ENCODE measurements at regions not wholly inside any gene's neighbourhood (a gene's known extent, or its start where the extent isn't known, plus 50 kb on each side); places are given as distances from the start of the nearest gene placed in this dataset.
A peak's percentile ranks its signal among the peaks of the same experiment; 100 is the strongest.
"Not testable (repeated sequence)": the region's sequence is repeated elsewhere in the genome, so short reads cannot be mapped to it uniquely, and the experiment has no call there.

DNA sequence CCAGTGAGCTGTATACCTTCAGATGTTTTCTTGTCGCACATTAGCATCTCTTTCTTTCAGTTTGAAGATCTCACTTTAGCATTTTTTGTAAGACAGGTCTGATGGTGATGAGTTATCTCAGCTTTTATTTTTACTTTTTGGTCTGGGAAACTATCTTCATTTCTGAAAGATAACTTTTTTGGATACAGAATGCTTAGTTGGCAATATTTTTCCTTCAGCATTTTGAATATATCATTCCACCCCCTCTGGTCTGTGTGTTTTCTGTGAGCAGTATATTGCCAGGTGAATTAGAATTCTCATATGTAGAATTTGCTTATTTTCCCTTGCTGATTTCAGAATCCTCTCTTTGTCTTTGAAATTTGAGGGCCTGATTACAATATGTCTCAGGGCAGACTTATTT, 743.3 kb downstream of the PLOD2 start:
- DNase-seq (ENCODE audit: low read depth) = no peak

DNA sequence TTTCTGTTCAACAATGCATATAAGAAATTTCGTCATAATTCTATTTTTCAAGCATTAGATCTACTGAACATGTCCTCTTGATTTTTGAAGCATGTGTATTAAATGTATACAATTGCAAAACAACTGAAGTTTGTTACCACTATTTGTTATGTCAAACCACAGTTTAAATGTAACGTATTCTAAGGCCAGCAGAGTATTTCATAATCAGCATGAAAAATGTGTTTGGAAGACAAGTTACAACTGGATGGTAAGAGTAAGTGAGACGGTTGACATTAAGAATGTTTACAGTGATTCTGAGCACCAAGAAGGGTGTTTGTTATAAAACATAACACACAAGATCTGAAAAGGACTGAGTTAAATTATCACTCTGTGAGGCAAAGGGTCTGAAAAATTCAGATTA, 738.4 kb downstream of the PLOD2 start:
- no peak for DNase-seq (ENCODE audit: low read depth)

DNA sequence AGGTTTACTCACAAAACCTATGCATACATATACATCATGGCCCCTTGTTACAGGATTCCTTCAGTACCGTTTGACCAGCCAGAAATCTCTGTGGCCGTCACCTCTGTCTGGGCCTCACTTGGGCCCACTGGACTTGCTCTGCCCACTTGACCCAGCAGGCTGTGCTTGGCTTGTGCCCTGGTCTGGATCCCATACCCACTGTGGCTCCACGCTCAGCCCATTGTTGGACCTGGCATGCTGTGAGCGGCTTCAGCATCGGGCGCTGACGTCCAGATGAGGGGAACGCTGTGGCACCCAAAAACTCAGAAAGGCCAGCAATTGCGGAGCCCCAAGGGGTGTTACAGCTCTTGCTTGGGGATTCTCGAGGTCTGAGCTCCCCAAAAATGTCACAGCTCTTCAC, 733.6 kb downstream of the PLOD2 start:
- DNase-seq (ENCODE audit: low read depth) = no peak

DNA sequence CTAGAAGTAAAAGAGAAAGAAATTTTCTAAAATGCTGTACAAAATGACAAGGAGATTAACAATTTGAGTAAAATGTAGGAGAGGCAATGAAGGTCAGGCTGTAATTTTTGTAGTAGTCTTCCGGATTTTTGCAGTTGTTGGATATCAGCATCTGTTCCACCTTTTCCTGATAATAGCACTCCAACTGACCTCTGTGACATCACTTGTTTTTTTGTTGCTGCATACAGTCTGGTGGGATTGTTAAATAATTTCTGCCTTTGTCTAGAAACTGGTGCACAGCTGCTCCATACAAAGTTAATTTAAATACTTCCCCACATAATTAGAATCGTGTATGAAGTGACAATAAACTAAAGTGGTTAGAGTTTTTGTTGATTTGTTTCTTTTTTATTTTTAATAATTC, 731.4 kb downstream of the PLOD2 start:
- no peak for DNase-seq (ENCODE audit: low read depth)

DNA sequence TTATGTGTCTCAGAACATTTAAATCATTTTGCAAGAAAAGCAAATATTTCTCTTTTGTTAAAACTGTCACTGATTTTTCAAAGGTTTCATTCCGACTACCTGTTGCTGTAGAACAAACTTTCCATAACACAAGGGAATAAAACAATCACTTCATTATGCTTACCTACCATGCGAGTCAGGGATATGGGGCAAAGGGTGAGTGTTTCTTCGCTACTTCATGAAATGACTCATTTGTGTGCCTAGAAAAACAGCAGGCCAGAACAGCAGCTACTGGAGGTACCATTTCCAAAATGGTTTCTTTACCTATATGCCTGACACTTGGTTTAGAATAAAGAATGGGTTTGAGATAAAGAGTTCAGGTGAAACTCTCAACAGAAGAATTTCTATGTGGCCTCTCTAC, 712.5 kb downstream of the PLOD2 start:
- DNase-seq (ENCODE audit: low read depth) = peak; percentile 7

DNA sequence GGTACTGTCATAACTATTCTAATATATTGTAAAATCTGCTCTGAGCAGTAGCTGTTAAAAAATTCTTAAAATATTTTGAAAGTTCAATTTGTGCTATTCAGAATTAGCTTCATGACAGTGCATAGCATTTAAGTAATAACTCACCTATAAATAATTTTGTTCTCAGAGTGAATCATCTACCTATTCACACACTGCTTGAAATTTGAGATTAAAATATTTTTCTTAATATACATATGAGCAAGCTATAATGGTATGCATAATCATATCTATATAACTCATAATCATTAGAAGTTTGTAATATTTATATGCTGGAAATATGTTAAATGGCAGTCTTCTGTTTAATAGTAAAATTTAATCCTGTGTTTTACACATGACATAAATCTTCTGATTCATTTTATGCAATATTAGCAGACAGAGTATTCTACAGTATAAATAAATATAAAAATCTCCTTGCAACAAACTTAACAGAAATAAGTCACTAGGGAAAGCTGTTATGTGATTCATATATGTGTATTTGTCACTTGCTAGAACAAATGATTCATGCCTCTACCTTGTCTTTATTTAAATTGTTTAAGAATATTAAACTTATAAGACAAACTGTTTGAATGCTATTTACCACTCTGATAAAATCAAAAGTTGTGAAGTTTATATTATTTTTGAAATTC, 710.8 kb downstream of the PLOD2 start:
- DNase-seq (ENCODE audit: low read depth) = no peak

DNA sequence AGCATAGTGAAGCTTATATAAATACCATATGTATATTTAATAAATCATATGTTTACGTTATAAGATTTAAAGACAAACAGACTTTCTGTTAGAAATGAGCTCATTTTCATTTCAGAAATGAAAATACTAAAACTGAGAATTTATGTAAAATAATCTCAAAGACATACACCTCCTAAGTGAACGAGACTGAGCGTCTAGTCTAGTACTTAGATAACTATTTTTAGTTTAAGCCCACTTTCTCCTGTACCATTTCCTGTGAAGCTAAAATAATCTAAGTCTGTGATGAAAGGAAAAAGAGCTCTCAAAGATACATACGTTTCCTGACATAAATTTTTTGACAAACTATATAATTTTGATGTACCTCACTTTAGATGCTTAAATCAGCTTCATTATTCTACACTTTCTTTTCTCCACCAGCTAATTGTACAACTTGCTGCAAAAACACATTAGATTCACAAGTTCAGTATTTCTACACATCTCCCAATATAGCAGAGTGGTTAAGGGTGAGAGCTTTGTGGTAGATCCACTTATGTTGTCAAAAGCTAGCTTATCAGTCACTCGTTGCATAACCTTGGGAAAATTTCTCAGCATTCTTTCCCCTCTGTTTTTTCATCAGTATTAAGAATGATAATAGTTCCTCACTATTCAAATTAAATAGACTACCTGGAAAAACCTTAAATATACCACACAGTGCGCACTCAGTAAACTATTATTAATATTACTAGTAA, 703.0 kb downstream of the PLOD2 start:
- DNase-seq (ENCODE audit: low read depth) = no peak

DNA sequence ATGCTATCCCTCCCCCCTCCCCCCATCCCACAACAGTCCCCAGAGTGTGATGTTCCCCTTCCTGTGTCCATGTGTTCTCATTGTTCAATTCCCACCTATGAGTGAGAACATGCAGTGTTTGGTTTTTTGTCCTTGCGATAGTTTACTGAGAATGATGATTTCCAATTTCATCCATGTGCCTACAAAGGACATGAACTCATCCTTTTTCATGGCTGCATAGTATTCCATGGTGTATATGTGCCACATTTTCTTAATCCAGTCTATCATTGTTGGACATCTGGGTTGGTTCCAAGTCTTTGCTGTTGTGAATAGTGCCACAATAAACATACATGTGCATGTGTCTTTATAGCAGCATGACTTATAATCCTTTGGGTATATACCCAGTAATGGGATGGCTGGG, 701.3 kb downstream of the PLOD2 start:
- not testable (repeated sequence) for DNase-seq (ENCODE audit: low read depth)

DNA sequence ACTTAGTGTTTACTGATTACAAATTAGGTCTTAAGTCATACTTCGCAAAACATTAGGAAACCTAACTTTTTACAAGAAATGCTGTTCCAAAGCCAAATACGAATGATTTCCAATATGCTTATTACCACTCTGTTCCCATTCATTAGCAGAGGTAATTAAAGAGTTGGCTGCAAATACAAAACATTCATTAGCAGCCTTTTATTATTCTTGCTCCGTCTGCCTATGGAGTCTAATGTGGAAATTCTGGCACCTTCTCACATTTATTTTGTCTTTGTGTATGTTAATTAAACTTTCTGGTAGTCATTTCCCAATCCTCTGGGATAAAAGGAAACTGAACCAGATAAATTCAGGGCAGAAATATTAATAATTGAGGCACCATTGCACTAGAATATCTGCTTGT, 689.0 kb downstream of the PLOD2 start:
- no peak for DNase-seq (ENCODE audit: low read depth)

DNA sequence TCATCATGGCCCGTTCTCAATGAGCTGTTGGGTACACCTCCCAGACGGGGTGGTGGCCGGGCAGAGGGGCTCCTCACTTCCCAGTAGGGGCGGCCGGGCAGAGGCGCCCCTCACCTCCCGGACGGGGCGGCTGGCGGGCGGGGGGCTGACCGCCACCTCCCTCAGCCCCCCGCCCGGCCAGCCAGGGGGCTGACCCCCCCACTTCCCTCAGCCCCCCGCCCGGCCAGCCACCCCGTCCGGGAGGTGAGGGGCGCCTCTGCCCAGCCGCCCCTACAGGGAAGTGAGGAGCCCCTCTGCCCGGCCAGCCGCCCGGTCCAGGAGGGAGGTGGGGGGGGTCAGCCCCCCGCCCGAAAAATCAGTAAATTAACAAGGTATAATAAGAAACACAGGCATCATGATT, 678.2 kb downstream of the PLOD2 start:
- not testable (repeated sequence) for DNase-seq (ENCODE audit: low read depth)

DNA sequence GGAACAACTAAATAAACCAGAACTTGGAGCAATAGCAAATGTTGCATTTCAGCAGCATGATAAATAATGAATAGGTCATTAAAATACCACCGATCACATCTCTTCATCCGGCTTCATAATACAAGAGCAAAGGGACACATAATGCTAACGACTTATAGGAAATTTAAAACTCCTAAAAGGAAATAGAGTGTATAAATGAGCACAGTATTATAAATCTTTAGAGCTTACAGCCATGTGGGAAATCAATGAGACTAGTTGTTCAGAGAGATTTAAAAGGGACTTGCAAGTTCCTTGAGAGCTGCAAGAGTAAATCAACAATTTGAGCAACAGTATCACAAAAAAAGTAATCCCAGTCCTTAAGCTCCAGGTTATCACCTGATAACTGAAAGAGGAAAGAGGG, 677.0 kb downstream of the PLOD2 start:
- no peak for DNase-seq (ENCODE audit: low read depth)

DNA sequence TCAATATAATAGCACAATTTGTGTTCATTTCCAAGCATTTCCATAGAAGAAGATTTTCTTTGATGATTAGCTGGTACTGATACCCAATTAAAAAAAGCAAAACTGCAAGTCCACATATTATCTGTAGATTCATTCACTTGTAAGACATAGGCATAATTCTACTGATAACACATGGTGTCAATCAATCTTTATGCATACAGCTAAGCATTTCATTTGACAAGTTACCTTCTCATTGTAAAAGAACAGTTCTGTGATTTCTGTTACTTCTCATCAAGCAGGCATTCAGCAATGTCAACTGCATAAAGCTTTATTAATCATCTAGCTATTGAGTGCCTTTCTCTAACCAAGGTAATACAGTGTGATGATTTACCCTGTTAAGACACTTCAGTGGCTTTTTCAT, 672.0 kb downstream of the PLOD2 start:
- DNase-seq (ENCODE audit: low read depth) = peak; percentile 1

DNA sequence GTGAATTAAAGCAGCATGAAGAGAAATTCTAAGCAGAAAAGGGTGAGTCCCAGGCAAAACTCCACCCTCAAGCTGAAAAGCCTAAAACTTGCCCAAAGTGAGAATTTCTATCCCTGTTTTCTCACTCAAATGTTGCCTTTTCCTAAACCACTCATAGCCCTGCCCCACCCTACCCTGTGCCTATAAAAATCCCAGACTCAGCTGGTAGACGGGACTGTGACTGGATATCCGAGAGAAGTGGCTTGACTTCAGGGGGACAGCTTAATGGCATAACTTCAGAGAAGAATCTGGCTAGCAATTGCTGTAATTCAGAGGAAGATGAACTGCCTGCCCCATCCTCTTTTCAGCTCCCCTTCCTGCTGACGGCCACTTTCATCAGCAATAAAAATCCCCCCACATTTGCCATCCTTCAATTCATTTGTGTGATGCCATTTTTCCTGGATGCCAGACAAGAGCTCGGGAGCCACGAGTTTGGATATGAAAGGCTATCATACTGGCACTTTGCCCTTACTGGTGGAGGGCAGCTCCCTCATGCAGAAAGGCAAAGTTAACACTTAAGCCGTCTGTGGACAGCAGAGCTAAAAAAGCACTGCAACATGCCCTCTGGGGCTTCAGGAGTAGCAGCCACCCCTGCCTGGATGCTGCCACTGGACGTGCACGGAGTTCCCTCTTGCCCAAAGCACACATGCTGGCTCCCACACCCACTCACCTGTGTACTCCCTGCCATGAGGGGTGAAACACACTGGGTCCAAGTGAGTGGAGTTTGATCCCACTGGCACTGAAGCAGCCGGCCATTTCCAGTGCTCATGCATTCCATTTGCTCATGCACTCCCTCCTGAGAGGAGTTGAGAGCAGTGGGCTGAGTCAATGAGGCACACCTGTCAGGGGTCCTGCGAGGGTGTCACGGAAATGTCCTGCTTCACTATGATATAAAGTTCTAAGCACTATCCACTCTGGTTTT, 670.6 kb downstream of the PLOD2 start:
- DNase-seq (ENCODE audit: low read depth) = peak; percentile 45

DNA sequence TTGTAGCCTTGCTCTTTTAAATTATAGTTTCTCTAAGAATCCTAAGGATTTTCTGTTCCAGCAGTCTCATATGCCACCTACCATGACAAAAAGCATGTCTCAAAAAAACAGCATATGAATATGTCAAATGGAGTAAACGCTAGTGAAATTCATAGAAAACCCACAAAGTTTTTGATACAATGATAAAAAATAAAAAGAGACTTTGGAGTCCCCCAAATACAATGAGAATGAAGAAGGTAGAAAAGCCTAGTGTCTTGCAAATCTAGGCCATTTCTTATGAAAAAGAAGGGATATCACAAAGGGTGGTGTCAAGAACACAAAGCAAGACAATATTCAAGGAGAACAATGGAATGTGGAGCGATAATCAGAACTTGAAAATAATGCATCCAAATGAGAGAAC, 668.5 kb downstream of the PLOD2 start:
- no peak for DNase-seq (ENCODE audit: low read depth)

DNA sequence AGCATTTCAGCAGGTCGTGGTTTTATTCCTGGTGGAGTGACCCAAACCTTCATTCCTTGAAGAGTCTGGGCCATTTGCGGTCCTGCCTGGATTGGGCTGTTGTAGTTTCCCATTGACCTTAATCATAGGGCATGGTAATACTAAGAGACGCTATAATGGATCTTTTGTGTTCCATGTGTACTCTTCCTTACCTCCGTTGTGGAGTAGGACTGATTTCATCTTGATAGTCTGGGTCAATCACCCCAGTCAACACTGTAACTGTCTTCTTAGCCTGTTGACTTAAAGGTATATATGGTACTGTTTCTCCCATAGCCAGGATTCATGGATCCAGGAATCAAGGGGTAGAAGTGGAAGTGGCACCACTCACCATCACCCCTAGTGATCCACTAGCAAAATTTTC, 643.6 kb downstream of the PLOD2 start:
- not testable (repeated sequence) for DNase-seq (ENCODE audit: low read depth)

DNA sequence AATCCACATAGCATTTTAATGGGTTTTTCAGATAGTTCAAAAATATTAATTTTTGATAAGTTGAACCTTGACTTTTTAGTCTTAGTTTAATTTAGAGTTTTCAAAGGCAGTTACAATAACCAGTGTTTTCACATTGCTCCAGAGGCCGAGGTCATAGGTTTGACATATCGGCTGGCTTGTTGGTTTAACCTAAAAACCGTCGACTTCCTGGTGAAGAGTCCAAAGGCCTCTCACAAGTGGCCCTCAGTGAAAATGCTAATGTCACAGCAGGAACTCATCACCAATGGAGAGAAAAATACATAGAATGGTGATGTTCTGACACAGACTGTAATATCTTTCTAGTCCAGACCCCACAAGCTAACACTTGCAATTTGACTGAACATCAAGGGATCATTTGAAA, 642.3 kb downstream of the PLOD2 start:
- no peak for DNase-seq (ENCODE audit: low read depth)

DNA sequence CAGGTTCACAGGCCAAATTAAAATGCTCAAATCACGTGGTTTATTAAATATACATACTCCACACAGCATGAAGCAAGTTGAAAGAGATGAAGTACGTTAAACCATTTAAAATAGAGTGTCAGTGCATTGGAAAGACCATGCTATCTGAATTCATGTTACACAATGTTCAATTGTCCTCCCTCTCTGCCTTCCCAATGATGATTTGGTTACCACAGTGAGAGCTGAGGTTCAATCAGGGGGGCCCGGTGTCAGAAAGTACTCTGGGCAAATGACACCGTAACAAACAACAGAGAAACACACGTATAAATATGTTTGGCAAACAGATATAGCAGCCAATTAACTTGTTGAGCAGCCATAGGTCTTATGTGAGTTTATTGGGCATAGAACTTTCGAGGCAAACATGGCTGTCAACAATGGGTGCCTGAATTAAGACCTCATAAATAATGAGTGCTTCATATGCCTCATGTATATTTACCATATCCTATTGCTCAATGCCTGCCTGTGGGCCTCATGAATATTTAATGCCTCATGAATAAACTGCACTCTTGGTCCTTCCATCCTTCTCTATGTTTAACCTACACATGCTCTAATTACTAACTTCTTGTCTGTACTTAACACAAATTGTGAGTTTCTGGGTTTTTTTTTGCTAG, 641.5 kb downstream of the PLOD2 start:
- DNase-seq (ENCODE audit: low read depth) = no peak

DNA sequence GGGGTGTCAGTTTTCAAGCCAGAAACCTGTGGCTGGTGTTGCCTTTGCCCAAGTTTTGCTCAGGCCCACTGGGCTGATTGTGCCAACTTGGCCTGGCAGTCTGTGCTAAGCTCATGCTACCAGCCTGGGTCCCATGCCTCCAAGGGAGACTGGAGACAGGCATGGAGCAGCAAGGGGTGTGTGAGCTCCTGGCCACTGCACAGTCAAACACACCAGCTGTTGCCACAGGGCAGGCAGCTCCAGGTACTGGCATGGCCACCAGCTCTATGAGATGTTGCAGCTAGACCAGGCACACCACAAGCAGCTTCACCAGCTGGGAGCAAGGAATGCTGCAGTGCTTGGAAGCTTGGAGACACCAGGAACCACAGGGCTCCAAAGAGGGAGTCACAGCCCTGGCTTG, 638.8 kb downstream of the PLOD2 start:
- DNase-seq (ENCODE audit: low read depth) = no peak

DNA sequence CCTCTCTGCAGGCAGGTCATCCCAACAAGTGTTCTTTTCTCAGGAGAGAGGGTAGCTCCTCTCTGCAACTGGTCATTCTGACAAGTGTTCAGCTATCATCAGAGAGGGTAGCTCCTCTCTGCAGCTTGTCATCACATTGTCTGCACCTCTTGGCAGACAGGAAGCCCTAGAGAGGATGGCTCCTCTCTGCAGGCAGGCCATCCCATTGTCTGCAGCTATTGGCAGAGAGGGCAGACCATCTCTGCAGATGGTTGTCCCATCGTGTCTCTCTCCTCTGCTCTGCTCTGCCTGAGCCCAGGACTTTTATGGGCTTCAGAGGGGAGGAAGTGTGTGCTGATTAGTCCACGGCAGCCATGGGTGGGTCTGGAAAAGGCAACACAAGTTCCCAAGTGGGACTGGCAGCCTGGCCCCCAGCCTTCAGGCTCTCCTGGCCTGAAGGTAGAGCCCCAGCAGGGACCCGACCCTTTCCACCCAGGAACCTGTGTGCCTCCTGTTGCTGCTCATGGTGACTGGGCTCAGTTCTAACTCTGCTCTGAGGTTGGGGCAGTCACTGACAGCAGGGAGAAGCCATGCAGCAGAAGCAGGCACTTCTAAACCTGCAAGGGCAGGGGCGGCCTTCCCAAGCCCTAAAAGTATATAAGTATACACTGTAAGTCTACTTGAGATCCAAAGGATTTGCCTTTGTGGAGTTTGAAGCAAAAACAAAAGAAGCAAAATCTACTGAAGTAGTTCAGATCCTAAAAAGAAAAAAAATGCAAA, 637.9 kb downstream of the PLOD2 start:
- no peak for DNase-seq (ENCODE audit: low read depth)

DNA sequence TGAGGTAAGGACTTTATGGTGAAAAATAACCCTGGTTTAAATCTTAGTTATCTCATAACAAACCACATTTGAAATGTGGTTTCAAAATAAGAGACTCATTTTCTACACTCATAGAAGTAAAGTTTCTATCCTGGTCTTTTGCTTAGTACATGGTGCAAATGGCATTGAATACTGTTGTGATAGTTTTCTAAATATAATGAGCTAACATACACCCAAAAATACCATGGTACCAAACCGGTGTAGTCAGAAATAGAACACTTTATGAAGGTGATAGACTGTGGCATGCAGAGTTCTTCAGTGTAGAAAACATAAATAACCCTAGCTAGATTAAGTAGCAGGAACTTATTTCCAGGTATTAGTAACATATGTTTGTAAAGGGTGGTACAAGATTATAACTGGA, 629.4 kb downstream of the PLOD2 start:
- DNase-seq (ENCODE audit: low read depth) = no peak

DNA sequence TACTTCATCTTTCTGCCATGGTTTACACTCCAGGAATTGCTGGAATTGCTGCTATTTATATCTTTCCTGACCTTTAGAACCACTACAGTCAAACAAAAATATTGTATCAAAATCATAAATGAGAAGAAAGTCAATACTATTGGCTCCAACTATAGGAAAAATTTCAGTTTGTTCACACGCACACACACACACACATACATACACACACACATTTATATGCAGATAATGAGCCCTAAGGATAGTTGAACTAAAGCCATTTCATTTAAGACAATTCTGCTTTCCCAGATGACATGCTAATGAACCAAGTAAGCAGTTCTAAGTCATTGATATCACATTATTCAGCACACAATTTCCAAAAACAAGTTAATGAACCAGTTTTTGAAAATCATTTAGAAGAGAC, 627.3 kb downstream of the PLOD2 start:
- no peak for DNase-seq (ENCODE audit: low read depth)
